OCI-LY1 (cell line): ENCODE measurements at regions not wholly inside any gene's neighbourhood (a gene's known extent, or its start where the extent isn't known, plus 50 kb on each side); places are given as distances from the start of the nearest gene placed in this dataset.

Source experiments
- H2AFZ ChIP-seq: fragments of 200-600 bp; sonication (generic), shearing (Covaris generic); 2 replicates; pipeline ENCODE4 v1.6.0; 2014; ENCODE audit warnings: antibody characterized with exemption, mild to moderate bottlenecking, low read length
- H3F3A ChIP-seq: fragments of 200-600 bp; sonication (generic), shearing (Covaris generic); 2 replicates; pipeline ENCODE4 v1.6.0; 2014; ENCODE audit warnings: mild to moderate bottlenecking, antibody characterized with exemption, low read length, moderate library complexity; ENCODE audit not compliant: insufficient read depth
- H3K27ac ChIP-seq: fragments of 200-600 bp; sonication (generic); 2 replicates; pipeline ENCODE4 v1.5.1; 2014; ENCODE audit warnings: low read length, mixed run types, mild to moderate bottlenecking, low read depth; ENCODE audit not compliant: poor library complexity, severe bottlenecking
- H3K27me3 ChIP-seq: fragments of 200-600 bp; sonication (generic); 2 replicates; pipeline ENCODE4 v1.6.0; 2014; ENCODE audit warnings: antibody characterized with exemption, mild to moderate bottlenecking, low read length, moderate library complexity; ENCODE audit not compliant: insufficient read depth
- H3K36me3 ChIP-seq: fragments of 200-600 bp; sonication (generic); 2 replicates; pipeline ENCODE4 v1.6.1; 2014; ENCODE audit warnings: mild to moderate bottlenecking, antibody characterized with exemption, low read length, moderate library complexity, mixed read lengths; ENCODE audit not compliant: insufficient read depth
- H3K4me1 ChIP-seq: fragments of 200-600 bp; sonication (generic); 2 replicates; pipeline ENCODE4 v1.5.1; 2014; ENCODE audit warnings: mild to moderate bottlenecking, low read length, moderate library complexity; ENCODE audit not compliant: insufficient read depth, severe bottlenecking
- H3K4me2 ChIP-seq: fragments of 200-600 bp; sonication (generic), shearing (Covaris generic); 2 replicates; pipeline ENCODE4 v1.6.1; 2014; ENCODE audit warnings: low read length
- H3K4me3 ChIP-seq: fragments of 200-600 bp; sonication (generic); 2 replicates; pipeline ENCODE4 v1.5.1; 2014; ENCODE audit warnings: low read length, low read depth, mild to moderate bottlenecking, mixed read lengths; ENCODE audit not compliant: poor library complexity, severe bottlenecking
- H3K79me2 ChIP-seq: fragments of 200-600 bp; shearing (Covaris generic); 2 replicates; pipeline ENCODE4 v1.6.1; 2016; ENCODE audit warnings: mixed run types, low read length, mixed read lengths; ENCODE audit not compliant: insufficient read depth
- H3K9ac ChIP-seq: fragments of 200-600 bp; sonication (generic), shearing (Covaris generic); 2 replicates; pipeline ENCODE4 v1.6.1; 2014; ENCODE audit warnings: mild to moderate bottlenecking, low read length, mixed read lengths
- H3K9me2 ChIP-seq: fragments of 200-600 bp; sonication (generic), shearing (Covaris generic); 2 replicates; pipeline ENCODE4 v1.6.1; 2014; ENCODE audit warnings: low read depth, mild to moderate bottlenecking, low read length, mixed read lengths
- H3K9me3 ChIP-seq: fragments of 200-600 bp; shearing (Covaris generic); 2 replicates; pipeline ENCODE4 v1.6.1; 2014; ENCODE audit warnings: low read length, mixed read lengths
- H4K20me1 ChIP-seq: fragments of 200-600 bp; sonication (generic), shearing (Covaris generic); 2 replicates; pipeline ENCODE4 v1.6.0; 2016; ENCODE audit warnings: mild to moderate bottlenecking, low read length; ENCODE audit not compliant: insufficient read depth
- EZH2 ChIP-seq: fragments of 200-600 bp; sonication (generic), shearing (Covaris generic); IDR thresholded peaks from 2 replicates; pipeline ENCODE4 v1.8.0; 2017; ENCODE audit warnings: borderline replicate concordance, mixed run types, mild to moderate bottlenecking, antibody characterized with exemption, low read length, moderate library complexity, mixed read lengths
- TF ChIP-seq, protein P1 (sequence below): fragments of 200-600 bp; sonication (generic), shearing (Covaris generic); IDR thresholded peaks from 2 replicates; pipeline ENCODE4 v1.5.1; 2017; ENCODE audit warnings: mild to moderate bottlenecking, antibody characterized with exemption, low read length, moderate library complexity, mixed read lengths

DNA sequence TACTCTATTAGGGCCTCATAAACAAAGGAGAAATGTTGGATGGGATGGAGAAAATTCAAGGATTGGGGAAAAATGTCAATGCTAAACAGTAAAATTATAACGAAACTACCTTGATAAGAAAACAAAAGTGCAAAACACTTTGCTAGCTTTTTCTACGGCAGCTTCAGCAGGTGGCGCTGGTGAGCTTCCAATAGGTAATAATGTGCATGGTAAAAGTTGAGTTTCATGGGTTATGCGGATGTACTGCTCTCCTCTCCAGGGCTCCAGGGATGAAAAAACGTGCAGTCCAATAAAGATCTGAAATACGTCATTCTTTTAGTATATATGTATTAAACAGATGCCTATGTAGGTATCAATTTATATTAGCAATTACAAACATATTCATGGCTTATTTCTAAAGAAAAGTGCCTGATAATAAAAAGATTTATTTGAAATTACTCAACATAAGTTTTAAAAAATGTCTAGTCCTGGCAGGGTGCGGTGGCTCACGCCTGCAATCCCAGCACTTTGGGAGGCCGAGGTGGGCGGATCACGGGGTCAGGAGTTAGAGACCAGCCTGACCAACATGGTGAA is 239.6 kb downstream of the GRXCR1 start:
- Histone ChIP-seq H3K36me3 (no peaks in the 10 kb centered on the region), H3K9me2 (no peaks in the 10 kb centered on the region), H3K27ac (no peak overlapping the region), H3K9me3 (no peaks in the 10 kb centered on the region), H3K27me3 (no peaks in the 10 kb centered on the region), H3K79me2 (no peaks in the 10 kb centered on the region), H2AFZ (no peak overlapping the region), H3K9ac (no peak overlapping the region), H3K4me2 (no peak overlapping the region; the same call in 1 of the 2 replicates), H3K4me3 (no peak overlapping the region), H3K4me1 (no peaks in the 10 kb centered on the region), H4K20me1 (no peaks in the 10 kb centered on the region), H3F3A (no peaks in the 10 kb centered on the region)
- TF ChIP-seq EZH2, result no peak
- TF ChIP-seq, protein P1, sequence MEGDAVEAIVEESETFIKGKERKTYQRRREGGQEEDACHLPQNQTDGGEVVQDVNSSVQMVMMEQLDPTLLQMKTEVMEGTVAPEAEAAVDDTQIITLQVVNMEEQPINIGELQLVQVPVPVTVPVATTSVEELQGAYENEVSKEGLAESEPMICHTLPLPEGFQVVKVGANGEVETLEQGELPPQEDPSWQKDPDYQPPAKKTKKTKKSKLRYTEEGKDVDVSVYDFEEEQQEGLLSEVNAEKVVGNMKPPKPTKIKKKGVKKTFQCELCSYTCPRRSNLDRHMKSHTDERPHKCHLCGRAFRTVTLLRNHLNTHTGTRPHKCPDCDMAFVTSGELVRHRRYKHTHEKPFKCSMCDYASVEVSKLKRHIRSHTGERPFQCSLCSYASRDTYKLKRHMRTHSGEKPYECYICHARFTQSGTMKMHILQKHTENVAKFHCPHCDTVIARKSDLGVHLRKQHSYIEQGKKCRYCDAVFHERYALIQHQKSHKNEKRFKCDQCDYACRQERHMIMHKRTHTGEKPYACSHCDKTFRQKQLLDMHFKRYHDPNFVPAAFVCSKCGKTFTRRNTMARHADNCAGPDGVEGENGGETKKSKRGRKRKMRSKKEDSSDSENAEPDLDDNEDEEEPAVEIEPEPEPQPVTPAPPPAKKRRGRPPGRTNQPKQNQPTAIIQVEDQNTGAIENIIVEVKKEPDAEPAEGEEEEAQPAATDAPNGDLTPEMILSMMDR, result peak; percentile 90

DNA sequence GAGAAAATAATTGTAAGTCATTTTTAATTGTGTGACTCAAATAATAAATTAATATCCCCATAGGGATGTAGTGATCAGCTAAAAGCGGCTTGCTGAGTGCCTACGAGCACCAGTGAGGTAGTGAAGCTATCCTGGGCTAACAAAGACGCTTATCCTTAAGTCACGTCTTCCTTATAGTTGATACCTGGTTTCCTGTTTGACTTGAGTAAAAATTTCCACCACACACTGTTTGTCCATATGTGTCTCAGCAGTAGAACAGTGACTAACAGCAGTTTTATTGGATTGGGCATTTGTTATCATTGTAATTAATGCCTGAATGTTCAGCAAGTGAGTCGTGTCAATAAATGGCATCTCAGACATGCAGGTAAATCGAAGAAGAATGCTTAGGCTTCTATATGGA is 241.1 kb downstream of the GRXCR1 start:
- no peaks in the 10 kb centered on the region for H4K20me1 ChIP-seq
- TF ChIP-seq EZH2, result no peak
- TF ChIP-seq, protein P1, result no peak

DNA sequence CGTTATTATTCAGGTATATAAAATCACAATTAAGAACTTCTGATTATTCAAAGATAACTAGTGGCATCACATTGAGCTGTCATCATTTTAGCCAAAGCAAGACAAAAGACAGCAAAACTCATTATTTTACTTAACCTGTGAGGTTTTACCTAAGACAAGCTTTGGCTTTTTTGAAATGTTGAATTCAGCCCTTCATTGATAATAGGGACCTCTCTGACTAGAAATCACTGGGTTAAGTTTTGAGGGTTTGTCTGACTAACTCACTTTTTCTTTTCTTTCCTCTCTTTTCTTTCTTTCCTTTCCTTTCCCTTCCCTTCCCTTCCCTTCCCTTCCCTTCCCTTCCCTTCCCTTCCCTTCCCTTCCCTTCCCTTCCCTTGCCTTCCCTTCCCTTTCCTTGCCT is 244.2 kb downstream of the GRXCR1 start:
- no peak overlapping the region for H3K4me3 ChIP-seq
- H3K9me3 ChIP-seq, result no peaks in the 10 kb centered on the region
- no peak overlapping the region for H2AFZ ChIP-seq
- no peaks in the 10 kb centered on the region for H3K4me1 ChIP-seq
- no peaks in the 10 kb centered on the region for H3K27me3 ChIP-seq
- TF ChIP-seq, protein P1, result no peak
- no peak for TF ChIP-seq EZH2
- no peaks in the 10 kb centered on the region for H4K20me1 ChIP-seq
- H3K9me2 ChIP-seq, result no peaks in the 10 kb centered on the region
- no peaks in the 10 kb centered on the region for H3F3A ChIP-seq
- H3K27ac ChIP-seq, result no peak overlapping the region
- no peak overlapping the region for H3K9ac ChIP-seq
- H3K4me2 ChIP-seq, result no peak overlapping the region
- H3K79me2 ChIP-seq, result no peaks in the 10 kb centered on the region
- no peaks in the 10 kb centered on the region for H3K36me3 ChIP-seq

More for the DNA sequence above, 241.1 kb downstream of the GRXCR1 start:
- no peak overlapping the region for H3K9ac ChIP-seq
- H3K36me3 ChIP-seq, result no peaks in the 10 kb centered on the region
- H3K27me3 ChIP-seq, result no peaks in the 10 kb centered on the region
- no peak overlapping the region for H3K4me3 ChIP-seq
- no peak overlapping the region for H3K27ac ChIP-seq
- no peaks in the 10 kb centered on the region for H3K9me3 ChIP-seq
- no peak overlapping the region for H2AFZ ChIP-seq
- no peaks in the 10 kb centered on the region for H3K9me2 ChIP-seq
- no peaks in the 10 kb centered on the region for H3K79me2 ChIP-seq
- no peaks in the 10 kb centered on the region for H3F3A ChIP-seq
- H3K4me2 ChIP-seq, result no peak overlapping the region
- H3K4me1 ChIP-seq, result no peaks in the 10 kb centered on the region
